ENCODE measurements at regions not wholly inside any gene's neighbourhood (a gene's known extent, or its start where the extent isn't known, plus 50 kb on each side); places are given as distances from the start of the nearest gene placed in this dataset.

GRCh38 chrX:145178268-145178667, 69.0 kb upstream of the SPANXN1 start:
- no peak for DNase-seq (ENCODE audit: low spot score)

- DNase-seq (ENCODE audit: low spot score), result peak; percentile 2
Observed at GRCh38 chrX:145190801-145191389, 56.4 kb upstream of the SPANXN1 start.

Measured in Ammon's horn (tissue), 1 donor.